ENCODE measurements at regions not wholly inside any gene's neighbourhood (a gene's known extent, or its start where the extent isn't known, plus 50 kb on each side); places are given as distances from the start of the nearest gene placed in this dataset.

DNA sequence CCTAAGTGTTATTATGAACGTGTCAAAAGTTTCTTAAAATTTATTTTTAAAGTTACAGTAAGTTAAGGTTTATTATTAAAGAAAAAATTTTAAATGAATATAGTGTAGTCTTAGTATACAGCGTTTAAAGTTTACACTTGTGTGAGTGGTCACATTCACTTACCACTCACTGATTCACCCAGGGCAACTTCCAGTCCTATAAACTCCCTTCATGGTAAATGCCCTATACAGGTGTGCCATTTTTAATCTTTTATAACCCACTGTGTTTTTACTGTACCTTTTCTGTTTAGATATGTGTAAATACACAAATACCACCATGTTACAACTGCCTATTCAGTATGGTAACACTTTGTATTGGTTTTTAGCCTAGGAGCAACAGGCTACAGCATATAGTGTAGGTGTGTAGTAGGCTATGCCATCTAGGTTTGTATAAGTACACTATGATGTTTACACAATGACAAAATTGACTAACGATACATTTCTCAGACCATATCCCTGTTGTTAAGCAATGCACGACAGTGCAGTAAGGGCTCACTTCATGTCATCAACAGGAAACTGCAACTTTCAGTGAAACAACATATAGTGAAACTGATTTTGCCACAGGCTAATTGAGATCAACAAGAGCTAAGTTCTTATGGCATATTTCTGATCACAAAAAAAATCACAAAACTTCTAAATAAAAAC is 112.0 kb upstream of the TMCC3 start:
- H3K9me3 Mint-ChIP-seq, result no peaks in the 10 kb centered on the region
- H3K4me1 Mint-ChIP-seq (ENCODE audit: low read depth in 2 of 2), result peaks cover 7 to 8% of the 10 kb centered on the region in 2 donors
- H3K27me3 Mint-ChIP-seq, result peaks cover 0 to 14% of the 10 kb centered on the region in 2 donors
- DNase-seq (no peak), ATAC-seq (replicated peaks) (peak; percentile 56)
- peak overlapping the region in 1 of 2 donors; percentile 2 for H3K27ac Mint-ChIP-seq
- peak overlapping the region in 1 of 2 donors; percentile 12 for H3K4me3 Mint-ChIP-seq
- H3K36me3 Mint-ChIP-seq (ENCODE audit: insufficient read depth), result peaks cover 8% of the 10 kb centered on the region

DNA sequence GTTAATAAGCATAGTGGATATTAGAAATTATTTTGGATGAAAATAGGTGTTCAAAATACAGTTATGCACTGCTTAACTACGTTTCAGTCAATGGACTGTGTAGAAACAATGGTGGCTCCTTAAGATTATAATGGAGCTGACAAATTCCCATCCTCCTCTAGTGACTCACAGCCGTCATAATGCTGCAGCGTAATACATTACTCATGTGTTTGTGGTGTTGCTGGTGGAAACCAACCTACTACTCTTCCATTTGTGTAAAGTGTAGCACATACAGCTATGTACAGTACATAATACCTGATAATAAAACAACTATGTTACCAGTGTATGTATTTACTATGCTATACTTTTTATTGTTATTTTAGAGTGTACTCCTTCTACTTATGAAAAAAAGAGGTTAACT is 111.2 kb upstream of the TMCC3 start:
- no peaks in the 10 kb centered on the region for H3K9me3 Mint-ChIP-seq
- peaks cover 7 to 8% of the 10 kb centered on the region in 2 donors for H3K4me1 Mint-ChIP-seq (ENCODE audit: low read depth in 2 of 2)
- no peak for ATAC-seq (replicated peaks)
- H3K4me3 Mint-ChIP-seq, result no peak overlapping the region
- H3K36me3 Mint-ChIP-seq (ENCODE audit: insufficient read depth), result peaks cover 8% of the 10 kb centered on the region
- no peak for DNase-seq
- H3K27ac Mint-ChIP-seq, result no peak overlapping the region
- peaks cover 0 to 5% of the 10 kb centered on the region in 2 donors for H3K27me3 Mint-ChIP-seq

DNA sequence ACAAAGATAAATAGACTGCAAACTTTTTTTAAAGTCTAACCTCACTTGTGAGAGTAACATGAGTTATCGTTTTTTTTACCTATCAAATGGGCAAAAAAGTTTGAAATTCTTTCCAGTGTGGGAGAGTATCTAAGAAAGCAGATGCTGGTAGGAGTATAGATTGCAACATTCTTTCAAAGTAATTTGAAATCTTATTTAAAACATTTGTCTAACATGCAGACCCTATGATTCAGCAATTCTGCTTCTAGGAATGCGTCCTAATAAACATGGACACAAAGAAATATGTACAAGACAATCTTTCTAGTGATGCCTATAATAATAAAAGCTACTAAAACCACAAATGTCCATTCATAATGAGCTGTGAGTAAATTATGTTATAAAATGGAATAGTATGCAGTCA is 110.4 kb upstream of the TMCC3 start:
- H3K4me3 Mint-ChIP-seq, result no peak overlapping the region
- peaks cover 7 to 8% of the 10 kb centered on the region in 2 donors for H3K4me1 Mint-ChIP-seq (ENCODE audit: low read depth in 2 of 2)
- no peak for ATAC-seq (replicated peaks)
- H3K36me3 Mint-ChIP-seq (ENCODE audit: insufficient read depth), result peaks cover 8% of the 10 kb centered on the region
- DNase-seq, result no peak
- H3K27me3 Mint-ChIP-seq, result no peaks in the 10 kb centered on the region
- no peaks in the 10 kb centered on the region for H3K9me3 Mint-ChIP-seq
- H3K27ac Mint-ChIP-seq, result no peak overlapping the region

DNA sequence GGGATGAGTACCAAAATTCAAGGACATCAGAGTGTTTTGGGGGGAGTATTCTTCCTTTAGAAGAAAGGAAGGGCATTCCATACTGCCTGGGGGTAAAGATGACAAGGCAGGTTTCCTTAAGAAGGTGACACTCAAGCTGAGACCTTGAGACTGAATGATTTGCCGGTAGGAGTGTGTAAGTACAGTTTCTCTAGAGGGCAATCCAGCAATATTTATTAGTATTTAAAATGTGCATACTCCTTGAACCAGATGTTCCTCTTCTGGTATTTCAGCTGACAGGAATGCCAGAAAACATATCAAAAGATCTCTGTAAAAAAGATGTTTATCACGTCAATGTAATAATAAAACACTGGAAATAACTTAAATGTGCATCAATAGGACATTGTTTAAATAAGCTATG is 106.4 kb upstream of the TMCC3 start:
- Mint-ChIP-seq H3K9me3 (no peaks in the 10 kb centered on the region), H3K4me1 (ENCODE audit: low read depth in 2 of 2) (peaks cover 0 to 6% of the 10 kb centered on the region in 2 donors), H3K27me3 (peaks cover 21 to 33% of the 10 kb centered on the region in 2 donors), H3K36me3 (ENCODE audit: insufficient read depth) (no peaks in the 10 kb centered on the region), H3K4me3 (no peak overlapping the region), H3K27ac (no peak overlapping the region)
- ATAC-seq (replicated peaks) (no peak), DNase-seq (no peak)

DNA sequence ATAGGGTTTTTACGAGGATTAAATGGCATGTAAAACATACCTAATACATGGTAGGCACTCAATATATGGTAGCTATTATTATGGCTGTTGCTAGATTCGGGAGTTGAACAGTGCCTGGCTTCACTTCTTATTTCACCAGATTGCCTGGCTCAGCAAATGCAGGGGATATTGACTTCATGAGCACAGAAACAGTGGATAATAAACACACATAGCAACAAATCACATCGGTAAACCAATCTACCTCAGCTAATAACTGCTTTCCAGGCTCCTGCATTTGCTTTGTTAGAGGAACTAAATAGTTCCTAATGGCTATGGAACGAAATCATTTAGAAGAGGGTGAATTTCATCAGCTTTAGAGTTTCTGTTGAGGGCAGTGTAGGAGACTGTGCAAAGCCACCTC is 105.2 kb upstream of the TMCC3 start:
- no peaks in the 10 kb centered on the region for H3K9me3 Mint-ChIP-seq
- H3K27ac Mint-ChIP-seq, result no peak overlapping the region
- peaks cover 0 to 7% of the 10 kb centered on the region in 2 donors for H3K4me1 Mint-ChIP-seq (ENCODE audit: low read depth in 2 of 2)
- ATAC-seq (replicated peaks) (no peak), DNase-seq (no peak)
- H3K36me3 Mint-ChIP-seq (ENCODE audit: insufficient read depth), result no peaks in the 10 kb centered on the region
- no peak overlapping the region for H3K4me3 Mint-ChIP-seq
- peaks cover 21 to 43% of the 10 kb centered on the region in 2 donors for H3K27me3 Mint-ChIP-seq

DNA sequence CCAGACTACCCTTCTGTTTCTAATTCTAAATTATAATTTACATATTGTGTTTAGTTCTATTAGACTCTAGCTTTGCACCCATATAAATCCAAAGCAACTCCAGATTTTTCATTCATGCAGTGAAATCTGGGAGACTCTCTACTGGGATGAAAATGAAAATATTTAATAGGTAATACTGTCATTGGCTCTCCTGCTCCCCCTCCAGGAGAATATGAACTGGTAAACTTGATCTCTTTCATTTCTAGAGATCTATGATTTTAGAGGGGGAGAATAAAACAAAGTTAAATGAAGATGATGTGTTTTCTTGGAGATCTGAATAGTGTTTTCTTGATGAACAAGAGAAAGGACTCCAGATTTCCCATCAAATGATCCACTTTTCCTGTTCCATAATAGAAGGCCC is 104.3 kb upstream of the TMCC3 start:
- Mint-ChIP-seq H3K27ac (no peak overlapping the region), H3K9me3 (no peaks in the 10 kb centered on the region), H3K27me3 (peaks cover 21 to 43% of the 10 kb centered on the region in 2 donors), H3K4me1 (ENCODE audit: low read depth in 2 of 2) (peaks cover 0 to 7% of the 10 kb centered on the region in 2 donors), H3K36me3 (ENCODE audit: insufficient read depth) (no peaks in the 10 kb centered on the region), H3K4me3 (no peak overlapping the region)
- DNase-seq (no peak), ATAC-seq (replicated peaks) (no peak)

DNA sequence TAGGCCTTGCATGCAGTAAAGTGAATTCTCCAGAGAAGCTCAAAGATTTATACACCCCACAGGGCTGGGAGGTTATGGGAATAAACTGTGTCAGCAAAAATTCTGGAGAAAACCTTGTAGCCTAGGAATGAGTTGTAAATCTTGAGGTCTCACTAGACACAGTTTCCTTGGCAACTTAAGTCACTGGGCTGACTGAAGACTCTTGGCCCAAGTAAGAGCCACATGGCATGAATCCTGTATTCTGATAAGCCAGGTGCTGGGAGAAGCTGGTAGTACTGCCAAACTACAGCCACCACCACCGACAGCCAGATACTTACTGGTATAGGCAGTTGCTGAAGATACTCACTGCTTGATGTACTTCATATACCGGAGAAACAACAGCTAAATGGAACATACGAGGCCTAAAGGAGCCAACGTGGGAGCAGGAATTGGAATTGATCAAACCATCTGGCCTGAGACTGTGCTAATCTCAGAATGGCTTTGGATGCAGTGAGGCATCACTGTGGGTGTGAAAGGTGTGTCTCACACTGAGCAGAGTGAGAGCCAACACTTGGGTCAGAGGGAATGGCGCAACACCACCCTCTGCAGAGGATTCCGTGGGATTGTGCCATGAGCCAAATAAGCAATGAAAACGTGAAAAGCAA is 102.8 kb upstream of the TMCC3 start:
- no peaks in the 10 kb centered on the region for H3K36me3 Mint-ChIP-seq (ENCODE audit: insufficient read depth)
- ATAC-seq (replicated peaks) (no peak), DNase-seq (no peak)
- H3K27me3 Mint-ChIP-seq, result peaks cover 21 to 43% of the 10 kb centered on the region in 2 donors
- H3K27ac Mint-ChIP-seq, result no peak overlapping the region
- no peaks in the 10 kb centered on the region for H3K9me3 Mint-ChIP-seq
- peaks cover 0 to 7% of the 10 kb centered on the region in 2 donors for H3K4me1 Mint-ChIP-seq (ENCODE audit: low read depth in 2 of 2)
- H3K4me3 Mint-ChIP-seq, result no peak overlapping the region

DNA sequence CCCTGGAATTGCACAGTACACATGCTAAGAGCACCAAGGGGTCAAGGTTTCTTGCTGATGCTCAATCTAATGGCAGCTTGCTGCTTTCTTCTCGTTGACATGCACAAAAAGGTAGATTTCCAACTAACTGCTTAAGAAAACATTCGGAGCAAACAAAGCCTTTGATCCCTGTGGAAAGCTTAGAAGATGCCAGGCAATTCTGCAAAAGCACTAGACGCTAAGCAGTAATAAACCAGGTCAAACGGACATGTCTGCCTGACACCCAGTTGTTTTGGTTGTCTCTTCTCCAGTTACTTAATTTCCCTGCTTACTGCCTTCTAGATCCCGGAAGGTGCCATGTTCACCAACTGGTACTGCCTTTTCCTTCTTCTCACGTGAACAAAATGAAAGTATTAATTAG is 100.5 kb upstream of the TMCC3 start:
- no peaks in the 10 kb centered on the region for H3K36me3 Mint-ChIP-seq (ENCODE audit: insufficient read depth)
- no peak overlapping the region for H3K27ac Mint-ChIP-seq
- ATAC-seq (replicated peaks), result no peak
- H3K27me3 Mint-ChIP-seq, result peaks cover 26 to 43% of the 10 kb centered on the region in 2 donors
- H3K4me1 Mint-ChIP-seq (ENCODE audit: low read depth in 2 of 2), result peaks cover 0 to 7% of the 10 kb centered on the region in 2 donors
- no peaks in the 10 kb centered on the region for H3K9me3 Mint-ChIP-seq
- DNase-seq, result no peak
- H3K4me3 Mint-ChIP-seq, result no peak overlapping the region

DNA sequence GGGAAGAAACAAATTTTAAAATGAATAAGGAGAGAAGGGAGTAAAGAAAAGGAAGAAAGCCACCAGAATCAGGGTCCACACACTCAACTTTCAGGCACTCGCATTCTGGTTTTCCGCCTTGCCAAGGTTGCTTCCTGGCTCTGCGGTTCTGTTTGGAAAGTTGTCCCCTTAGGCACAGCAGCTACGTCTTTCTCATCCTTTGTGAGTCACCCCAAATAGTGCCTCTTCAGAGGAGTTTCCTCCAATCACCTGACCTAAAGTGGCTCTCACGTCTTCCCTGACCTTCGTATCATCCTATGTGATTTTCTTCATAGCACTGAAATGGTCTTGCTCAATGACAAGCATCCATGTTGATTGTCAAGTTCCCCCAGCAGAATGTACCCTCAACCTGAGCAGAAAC is 99.5 kb upstream of the TMCC3 start:
- Mint-ChIP-seq H3K36me3 (ENCODE audit: insufficient read depth) (no peaks in the 10 kb centered on the region), H3K27me3 (peaks cover 25 to 40% of the 10 kb centered on the region in 2 donors), H3K9me3 (no peaks in the 10 kb centered on the region), H3K27ac (no peak overlapping the region), H3K4me3 (no peak overlapping the region), H3K4me1 (ENCODE audit: low read depth in 2 of 2) (peaks cover 0 to 7% of the 10 kb centered on the region in 2 donors)
- ATAC-seq (replicated peaks), result no peak
- no peak for DNase-seq

DNA sequence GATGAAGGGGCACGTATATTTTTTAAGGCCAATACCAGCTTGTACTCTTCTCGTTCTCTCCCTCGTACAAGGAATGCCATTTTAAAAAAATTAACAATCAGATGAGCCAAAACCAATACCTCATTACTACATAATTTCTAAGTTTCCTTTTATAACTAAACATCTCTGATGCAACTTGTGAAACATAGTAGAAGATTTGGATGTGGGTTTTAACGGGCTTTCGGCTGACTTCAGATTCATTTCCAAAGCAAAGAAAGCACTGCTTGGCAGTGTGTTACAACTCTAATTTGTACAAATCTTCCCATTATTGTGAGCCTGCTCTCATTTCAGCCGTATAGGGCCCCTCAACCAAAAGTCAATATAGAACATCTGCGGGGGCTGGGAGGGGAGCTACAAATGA is 99.1 kb upstream of the TMCC3 start:
- Mint-ChIP-seq H3K27ac (no peak overlapping the region), H3K36me3 (ENCODE audit: insufficient read depth) (no peaks in the 10 kb centered on the region), H3K4me1 (ENCODE audit: low read depth in 2 of 2) (peaks cover 0 to 7% of the 10 kb centered on the region in 2 donors), H3K4me3 (no peak overlapping the region), H3K27me3 (peaks cover 21 to 35% of the 10 kb centered on the region in 2 donors), H3K9me3 (no peaks in the 10 kb centered on the region)
- ATAC-seq (replicated peaks), result no peak
- no peak for DNase-seq

DNA sequence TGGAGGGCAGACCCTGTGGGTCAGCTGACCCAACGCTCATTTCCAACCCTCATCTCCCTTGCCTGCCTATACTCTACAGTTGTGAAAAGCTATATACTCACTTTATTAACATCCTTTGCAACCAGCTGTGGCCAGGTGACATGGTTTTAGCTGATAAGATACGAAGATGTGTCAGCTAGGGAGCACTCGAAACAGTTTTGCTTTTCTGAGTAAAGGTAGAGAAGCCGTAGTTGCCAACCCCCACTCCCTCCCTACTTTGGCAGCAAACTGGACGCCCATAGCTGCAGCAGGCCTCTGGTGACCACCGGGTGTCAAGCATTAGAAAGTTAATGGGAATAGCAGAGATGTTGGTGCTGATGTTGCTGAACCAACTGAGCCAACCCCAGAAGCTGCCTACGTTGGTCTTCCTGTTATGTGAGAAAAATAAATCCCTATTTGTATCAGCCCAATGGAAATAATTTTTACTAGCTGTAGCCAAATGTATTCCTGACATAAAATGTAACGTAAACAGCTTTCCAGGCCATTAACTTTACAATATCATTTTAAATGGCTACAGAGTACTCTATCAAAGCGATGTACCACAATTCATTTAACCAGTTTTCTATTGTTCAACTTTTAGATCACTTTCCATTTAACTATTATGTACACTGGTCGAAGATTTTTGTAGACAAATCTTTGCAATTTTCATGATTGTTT is 98.5 kb upstream of the TMCC3 start:
- H3K27ac Mint-ChIP-seq, result no peak overlapping the region

DNA sequence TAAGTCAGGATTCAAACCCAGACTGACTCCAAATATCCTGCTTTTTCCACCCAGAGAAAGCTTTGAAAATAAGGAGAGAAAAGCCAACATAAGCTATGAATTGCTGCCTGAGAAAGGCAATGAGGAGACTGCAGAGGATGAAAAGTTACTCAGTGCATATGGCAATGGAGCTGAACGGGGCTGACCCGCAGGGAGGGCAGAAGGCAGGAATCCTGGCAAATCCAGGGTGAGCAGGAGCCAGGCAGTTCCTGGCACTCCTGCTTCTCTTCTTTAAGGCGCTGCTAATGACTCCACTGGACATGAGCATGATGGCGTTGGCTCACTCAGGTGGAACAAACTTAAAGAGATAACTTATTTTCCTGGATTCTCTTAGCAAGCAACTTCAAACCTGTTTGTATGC is 95.2 kb upstream of the TMCC3 start:
- no peak overlapping the region for H3K27ac Mint-ChIP-seq
- H3K27me3 Mint-ChIP-seq, result peaks cover 14 to 18% of the 10 kb centered on the region in 2 donors
- no peak for ATAC-seq (replicated peaks)
- H3K4me3 Mint-ChIP-seq, result no peak overlapping the region
- no peaks in the 10 kb centered on the region for H3K36me3 Mint-ChIP-seq (ENCODE audit: insufficient read depth)
- H3K9me3 Mint-ChIP-seq, result no peaks in the 10 kb centered on the region
- peaks cover 5 to 6% of the 10 kb centered on the region in 2 donors for H3K4me1 Mint-ChIP-seq (ENCODE audit: low read depth in 2 of 2)
- DNase-seq, result no peak

More for the DNA sequence above, 98.5 kb upstream of the TMCC3 start:
- Mint-ChIP-seq H3K36me3 (ENCODE audit: insufficient read depth) (no peaks in the 10 kb centered on the region), H3K4me3 (no peak overlapping the region), H3K9me3 (no peaks in the 10 kb centered on the region), H3K4me1 (ENCODE audit: low read depth in 2 of 2) (peaks cover 0 to 7% of the 10 kb centered on the region in 2 donors), H3K27me3 (peaks cover 21 to 31% of the 10 kb centered on the region in 2 donors)
- DNase-seq, result no peak
- no peak for ATAC-seq (replicated peaks)

DNA sequence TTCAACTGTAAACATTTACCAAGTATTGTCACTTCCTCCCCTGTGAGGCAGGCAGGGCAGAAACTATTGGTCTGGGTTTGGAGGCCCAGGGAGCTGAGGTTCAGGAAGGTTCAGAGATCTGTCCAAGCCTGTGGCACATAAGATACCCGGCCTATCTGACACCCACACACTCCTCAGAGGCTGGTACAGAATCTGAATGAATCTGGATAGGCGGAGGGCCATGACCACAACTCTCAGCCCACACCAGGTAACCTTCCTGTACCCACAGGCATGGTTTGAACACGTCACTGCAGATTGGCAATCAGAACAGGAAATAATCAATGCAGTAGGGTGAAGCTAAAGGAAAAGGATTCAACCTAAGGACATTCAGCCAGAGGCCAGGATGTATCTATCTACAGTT is 92.8 kb upstream of the TMCC3 start:
- peaks cover 27 to 33% of the 10 kb centered on the region in 2 donors for H3K27me3 Mint-ChIP-seq
- ATAC-seq (replicated peaks) (peak; percentile 63), DNase-seq (no peak)

More for the DNA sequence above, 92.8 kb upstream of the TMCC3 start:
- no peaks in the 10 kb centered on the region for H3K9me3 Mint-ChIP-seq
- H3K36me3 Mint-ChIP-seq (ENCODE audit: insufficient read depth), result no peaks in the 10 kb centered on the region
- H3K4me3 Mint-ChIP-seq, result no peak overlapping the region
- peaks cover 5 to 6% of the 10 kb centered on the region in 2 donors for H3K4me1 Mint-ChIP-seq (ENCODE audit: low read depth in 2 of 2)
- no peak overlapping the region for H3K27ac Mint-ChIP-seq

Data from effector memory CD8-positive, alpha-beta T cell (primary cell).